K562 (cell line): ENCODE measurements at regions not wholly inside any gene's neighbourhood (a gene's known extent, or its start where the extent isn't known, plus 50 kb on each side); places are given as distances from the start of the nearest gene placed in this dataset.

Source experiments
- ATAC-seq: fragments of 200-7000 bp; cut with Tn5 transposase; 3 replicates; pipeline ENCODE4 v1.9.1; 2020; ENCODE audit warnings: moderate library complexity
- BruUV-seq: library from RNA; stranded (reverse); fragments of 400-500 nt; replicated peaks from 2 replicates; lab custom pipeline; 2021; lab: Mats Ljungman, UMichigan
- CTCF ChIA-PET: fragments of 300-600 bp; formaldehyde crosslinking; extraction: SDS; loops from one replicate; lab custom pipeline; 2021; ENCODE audit warnings: low intra/inter-chr PET ratio; lab: Yijun Ruan, JAX
- POLR2A ChIA-PET: fragments of 300-600, 350-650 bp; sonication (Branson Sonifier 250); formaldehyde crosslinking; extraction: SDS; loops from one replicate; lab custom pipeline; 2021; ENCODE audit warnings: antibody characterized with exemption, inconsistent platforms; lab: Yijun Ruan, JAX
- DNase-seq, 4 experiments: peaks; one replicate each; pipeline versions ENCODE4 v3.0.0 to v3.0.0-alpha.2; 2011 to 2018; ENCODE audit warnings: low spot score in 3 of 4, mixed read lengths in 3 of 4; ENCODE audit errors: extremely low read depth in 1 of 4
- FAIRE-seq: peaks from 2 replicates; lab custom pipeline; 2011; peaks lifted over from hg19 to GRCh38; lab: Jason Lieb, UNC
- H2AFZ ChIP-seq: 2 replicates; pipeline ENCODE4 v1.6.0; 2011; ENCODE audit warnings: low read depth, low read length, control low read depth, inconsistent platforms
- H3K27ac ChIP-seq: fragments of 200-600 bp; 3 replicates; pipeline ENCODE4 v1.8.0; 2011; ENCODE audit warnings: low read depth, mild to moderate bottlenecking, control low read depth, inconsistent platforms, low read length, moderate library complexity, mixed read lengths; ENCODE audit errors: extremely low read depth
- H3K27me3 ChIP-seq, 2 experiments: fragments of 300-600 bp in 1 of 2; 2 replicates in 1 of 2; 3 replicates in 1 of 2; pipeline versions ENCODE4 v1.6.0 to v1.8.0; 2011; ENCODE audit warnings: inconsistent platforms in 2 of 2, low read length in 2 of 2, mild to moderate bottlenecking in 1 of 2, mixed read lengths in 1 of 2, moderate library complexity in 1 of 2; ENCODE audit not compliant: control insufficient read depth in 2 of 2, insufficient read depth in 2 of 2
- H3K36me3 ChIP-seq: fragments of 300-600 bp; 3 replicates; pipeline ENCODE4 v1.8.0; 2011; ENCODE audit warnings: mild to moderate bottlenecking, low read length, inconsistent platforms; ENCODE audit not compliant: control insufficient read depth, insufficient read depth
- H3K4me1 ChIP-seq, 2 experiments: fragments of 200-600 bp in 1 of 2; replicated peaks in 1 of 2; 2 replicates in 1 of 2; 3 replicates in 1 of 2; pipeline versions ENCODE4 v1.5.1 to v1.8.0; 2011; ENCODE audit warnings: inconsistent platforms in 2 of 2, low read length in 2 of 2, mild to moderate bottlenecking in 1 of 2, mixed read lengths in 1 of 2, moderate library complexity in 1 of 2; ENCODE audit not compliant: control insufficient read depth in 2 of 2, insufficient read depth in 2 of 2
- H3K4me2 ChIP-seq: 2 replicates; pipeline ENCODE4 v1.6.1; 2011; ENCODE audit warnings: low read length, control low read depth, inconsistent platforms, mixed read lengths; ENCODE audit not compliant: insufficient read depth
- H3K4me3 ChIP-seq: fragments of 200-600 bp; sonication (generic), shearing (Covaris generic); 2 replicates; pipeline ENCODE4 v1.5.1; 2016; ENCODE audit warnings: control low read depth, inconsistent platforms
- H3K79me2 ChIP-seq: fragments of 200-600 bp; 3 replicates; pipeline ENCODE4 v1.8.0; 2011; ENCODE audit warnings: low read length, inconsistent platforms; ENCODE audit not compliant: control insufficient read depth, insufficient read depth
- H3K9ac ChIP-seq, 2 experiments: 2 replicates each; pipeline versions ENCODE4 v1.6.0 to v1.6.1; 2011; ENCODE audit warnings: low read depth in 2 of 2, low read length in 2 of 2, control low read depth in 1 of 2, inconsistent platforms in 1 of 2, mild to moderate bottlenecking in 1 of 2, mixed read lengths in 1 of 2; ENCODE audit not compliant: insufficient read depth in 1 of 2
- H3K9me1 ChIP-seq: one replicate; pipeline ENCODE4 v1.6.0; 2011; ENCODE audit warnings: inconsistent platforms, mild to moderate bottlenecking, low read length, moderate library complexity; ENCODE audit not compliant: control insufficient read depth, insufficient read depth
- H3K9me3 ChIP-seq: replicated peaks from 2 replicates; pipeline ENCODE4 v1.5.1; 2011; ENCODE audit warnings: low read depth, low read length, inconsistent platforms; ENCODE audit not compliant: control insufficient read depth, insufficient read depth
- H4K20me1 ChIP-seq: replicated peaks from 2 replicates; pipeline ENCODE4 v1.6.1; 2011; ENCODE audit warnings: low read length, inconsistent platforms, mixed read lengths; ENCODE audit not compliant: control insufficient read depth, insufficient read depth
- BDP1 ChIP-seq: IDR thresholded peaks from 3 replicates; pipeline ENCODE4 v1.6.1; 2011; ENCODE audit not compliant: insufficient read length, insufficient read depth
- CREB1 ChIP-seq, 2 experiments: sonication (generic) in 1 of 2; formaldehyde crosslinking in 1 of 2; IDR thresholded peaks; 2 replicates each; pipeline versions ENCODE4 v1.6.1 to v1.8.0; 2012 to 2022; ENCODE audit warnings: inconsistent platforms in 1 of 2, mild to moderate bottlenecking in 1 of 2, missing genetic modification reagents in 1 of 2, moderate library complexity in 1 of 2
- KAT8 ChIP-seq: fragments of 450-650 bp; IDR thresholded peaks from 2 replicates; pipeline ENCODE4 v1.6.1; 2016; ENCODE audit warnings: low read depth, mild to moderate bottlenecking
- NCOA4 ChIP-seq: fragments of 450-650 bp; IDR thresholded peaks from 2 replicates; pipeline ENCODE4 v1.6.1; 2018; ENCODE audit warnings: mild to moderate bottlenecking; ENCODE audit not compliant: partially characterized antibody
- TCFL5 ChIP-seq: fragments of 250-450 bp; sonication (Bioruptor Pico); conservative IDR thresholded peaks from 2 replicates; pipeline ENCODE4 v1.6.1; 2021; ENCODE audit warnings: mild to moderate bottlenecking, moderate library complexity, matching md5 sums
- ZNF232 ChIP-seq: sonication (generic); formaldehyde crosslinking; IDR thresholded peaks from 2 replicates; pipeline ENCODE4 v1.8.0; 2022; ENCODE audit warnings: mild to moderate bottlenecking, missing genetic modification reagents
- ZNF561 ChIP-seq: fragments of 450-650 bp; formaldehyde crosslinking; conservative IDR thresholded peaks from 2 replicates; pipeline ENCODE4 v1.4.0; 2020; ENCODE audit warnings: mild to moderate bottlenecking, moderate library complexity
- ZNF75A ChIP-seq: fragments of 450-650 bp; formaldehyde crosslinking; IDR thresholded peaks from 2 replicates; pipeline ENCODE4 v1.4.0; 2020; ENCODE audit warnings: mild to moderate bottlenecking
- in situ Hi-C: fragments of 300-500 bp; cut with MboI; formaldehyde crosslinking; loops from 4 replicates; pipeline ENCODE4 v1.15.0; 2018; ENCODE audit warnings: inconsistent platforms, mixed read lengths
- intact Hi-C: fragments of 100-400 bp; cut with micrococcal nuclease; formaldehyde crosslinking; loops from 2 replicates; pipeline ENCODE4 v1.14.2; 2022
- TF ChIP-seq, protein P1 (sequence below): fragments of 450-650 bp; IDR thresholded peaks from 2 replicates; pipeline ENCODE4 v1.6.1; 2016; ENCODE audit warnings: missing biosample characterization, missing genetic modification characterization

DNA sequence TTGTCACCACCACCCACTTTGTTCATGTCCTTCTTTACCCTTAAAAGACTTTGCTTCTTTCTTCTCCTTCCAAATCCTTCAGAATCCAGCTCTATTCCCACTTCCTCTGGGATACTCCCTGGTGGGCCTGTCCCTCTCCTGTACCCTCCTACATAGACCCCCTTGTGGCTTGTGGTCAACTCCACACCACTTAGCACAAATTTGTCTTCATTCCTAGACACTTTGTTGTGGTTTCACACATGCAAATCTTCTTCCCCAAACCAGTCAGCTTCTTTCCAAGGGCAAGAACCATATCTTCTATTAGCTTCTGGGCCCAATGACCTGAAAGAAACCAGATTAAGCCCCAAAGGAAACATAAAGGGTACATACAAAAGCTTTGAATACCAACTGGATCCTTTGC, 342.4 kb downstream of the TNS1 start:
- BruUV-seq = no TSS peak
- no peaks in the 10 kb centered on the region for H3K4me1 ChIP-seq
- FAIRE-seq = no peak
- TF ChIP-seq BDP1 (no peak), TCFL5 (CRISPR knock-in tag) (no peak), ZNF232 (CRISPR knock-in tag) (no peak), KAT8 (no peak), NCOA4 (no peak), CREB1 (IDR thresholded peaks at IDR 0.05) (no peak), CREB1 (CRISPR knock-in tag; IDR thresholded peaks at IDR 0.05) (no peak), ZNF561 (CRISPR knock-in tag) (no peak), ZNF75A (CRISPR knock-in tag) (no peak)
- TF ChIP-seq, protein P1, sequence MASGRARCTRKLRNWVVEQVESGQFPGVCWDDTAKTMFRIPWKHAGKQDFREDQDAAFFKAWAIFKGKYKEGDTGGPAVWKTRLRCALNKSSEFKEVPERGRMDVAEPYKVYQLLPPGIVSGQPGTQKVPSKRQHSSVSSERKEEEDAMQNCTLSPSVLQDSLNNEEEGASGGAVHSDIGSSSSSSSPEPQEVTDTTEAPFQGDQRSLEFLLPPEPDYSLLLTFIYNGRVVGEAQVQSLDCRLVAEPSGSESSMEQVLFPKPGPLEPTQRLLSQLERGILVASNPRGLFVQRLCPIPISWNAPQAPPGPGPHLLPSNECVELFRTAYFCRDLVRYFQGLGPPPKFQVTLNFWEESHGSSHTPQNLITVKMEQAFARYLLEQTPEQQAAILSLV (tag) = no peak
- no peak overlapping the region for H2AFZ ChIP-seq
- intact Hi-C loops (no loop called here), in situ Hi-C loops (no loop called here)
- H3K36me3 ChIP-seq = no peaks in the 10 kb centered on the region
- ChIA-PET CTCF (no interaction called here), POLR2A (interaction anchor here (1.0 kb wide), 1 partner anchor 10 kb away, joined by 3 read pairs; no protein-coding TSS in a partner anchor)
- no peaks in the 10 kb centered on the region for H3K9me3 ChIP-seq
- no peak overlapping the region for H3K9ac ChIP-seq
- no peaks in the 10 kb centered on the region for H4K20me1 ChIP-seq
- H3K9me1 ChIP-seq = no peaks in the 10 kb centered on the region
- no peaks in the 10 kb centered on the region for H3K79me2 ChIP-seq
- DNase-seq = no peak
- no peak overlapping the region for H3K27ac ChIP-seq
- H3K4me2 ChIP-seq = no peak overlapping the region
- H3K4me3 ChIP-seq = no peak overlapping the region
- H3K27me3 ChIP-seq = peaks cover 2 to 4% of the 10 kb centered on the region in 2 experiments; a peak in 4 of 5 replicates
- no peak for ATAC-seq
